DMS79 (cell line): ENCODE measurements at regions not wholly inside any gene's neighbourhood (a gene's known extent, or its start where the extent isn't known, plus 50 kb on each side); places are given as distances from the start of the nearest gene placed in this dataset.
A peak's percentile ranks its signal among the peaks of the same experiment; 100 is the strongest.

Experiments used
- DNase-seq: peaks from one replicate; lab custom pipeline; 2025; lab: John Stamatoyannopoulos, UW

- no peak for DNase-seq
Measured at GRCh38 chr9:38286357-38286756, 106.1 kb upstream of the ALDH1B1 start.

GRCh38 chr9:38285236-38285635 lies 107.3 kb upstream of the ALDH1B1 start:
- DNase-seq, result no peak

- DNase-seq, result peak; percentile 96
Measured at GRCh38 chr9:38284588-38285051, 107.9 kb upstream of the ALDH1B1 start.

GRCh38 chr9:38284039-38284575 lies 108.4 kb upstream of the ALDH1B1 start:
- peak; percentile 33 for DNase-seq

GRCh38 chr9:38282756-38283155 lies 109.7 kb upstream of the ALDH1B1 start:
- DNase-seq, result no peak

GRCh38 chr9:38281917-38282316 lies 110.6 kb upstream of the ALDH1B1 start:
- DNase-seq, result no peak

GRCh38 chr9:38281196-38281595 lies 111.3 kb upstream of the ALDH1B1 start:
- DNase-seq, result no peak

- no peak for DNase-seq
Measured at GRCh38 chr9:38280251-38280800, 112.2 kb upstream of the ALDH1B1 start.

- DNase-seq, result no peak
Measured at GRCh38 chr9:38278931-38279679, 113.4 kb upstream of the ALDH1B1 start.

- DNase-seq, result no peak
Measured at GRCh38 chr9:38278457-38278856, 114.0 kb upstream of the ALDH1B1 start.

- DNase-seq, result no peak
Measured at GRCh38 chr9:38277601-38278200, 114.8 kb upstream of the ALDH1B1 start.

GRCh38 chr9:38276771-38277439 lies 115.6 kb upstream of the ALDH1B1 start:
- no peak for DNase-seq

GRCh38 chr9:38274800-38275199 lies 117.7 kb upstream of the ALDH1B1 start:
- no peak for DNase-seq

GRCh38 chr9:38272710-38273109 lies 119.8 kb upstream of the ALDH1B1 start:
- DNase-seq, result no peak

- no peak for DNase-seq
Measured at GRCh38 chr9:38271666-38272241, 120.7 kb upstream of the ALDH1B1 start.

GRCh38 chr9:38269775-38270174 lies 122.7 kb upstream of the ALDH1B1 start:
- DNase-seq, result no peak

GRCh38 chr9:38263532-38263931 lies 129.0 kb upstream of the ALDH1B1 start:
- DNase-seq, result no peak

- DNase-seq, result no peak
Measured at GRCh38 chr9:38259519-38260218, 132.8 kb upstream of the ALDH1B1 start.

- no peak for DNase-seq
Measured at GRCh38 chr9:38259056-38259455, 133.4 kb upstream of the ALDH1B1 start.

- no peak for DNase-seq
Measured at GRCh38 chr9:38257626-38258215, 134.8 kb upstream of the ALDH1B1 start.

- DNase-seq, result no peak
Measured at GRCh38 chr9:38256461-38256860, 136.0 kb upstream of the ALDH1B1 start.
